ENCODE measurements at regions not wholly inside any gene's neighbourhood (a gene's known extent, or its start where the extent isn't known, plus 50 kb on each side); places are given as distances from the start of the nearest gene placed in this dataset.

DNA sequence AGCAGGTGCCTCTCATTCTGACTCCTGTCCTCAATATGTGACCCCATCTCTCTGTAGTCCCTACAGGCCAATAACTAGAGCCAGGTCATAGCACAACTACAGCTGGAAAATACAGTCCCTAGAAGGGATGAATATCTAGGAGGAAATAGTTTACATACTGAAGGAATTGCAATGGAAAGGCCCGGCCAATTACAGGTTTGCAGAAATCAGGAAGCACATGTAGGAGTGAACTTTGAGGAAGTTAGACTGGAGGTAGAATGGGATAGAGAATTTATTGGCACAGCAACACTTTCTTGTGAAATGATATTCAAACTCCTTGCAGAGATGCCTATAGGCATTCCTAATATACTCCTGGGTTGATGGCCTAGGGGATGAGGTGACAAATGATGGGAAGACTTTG is 257.3 kb downstream of the GRIN2B start (continued):
- TF ChIP-seq, protein P1, sequence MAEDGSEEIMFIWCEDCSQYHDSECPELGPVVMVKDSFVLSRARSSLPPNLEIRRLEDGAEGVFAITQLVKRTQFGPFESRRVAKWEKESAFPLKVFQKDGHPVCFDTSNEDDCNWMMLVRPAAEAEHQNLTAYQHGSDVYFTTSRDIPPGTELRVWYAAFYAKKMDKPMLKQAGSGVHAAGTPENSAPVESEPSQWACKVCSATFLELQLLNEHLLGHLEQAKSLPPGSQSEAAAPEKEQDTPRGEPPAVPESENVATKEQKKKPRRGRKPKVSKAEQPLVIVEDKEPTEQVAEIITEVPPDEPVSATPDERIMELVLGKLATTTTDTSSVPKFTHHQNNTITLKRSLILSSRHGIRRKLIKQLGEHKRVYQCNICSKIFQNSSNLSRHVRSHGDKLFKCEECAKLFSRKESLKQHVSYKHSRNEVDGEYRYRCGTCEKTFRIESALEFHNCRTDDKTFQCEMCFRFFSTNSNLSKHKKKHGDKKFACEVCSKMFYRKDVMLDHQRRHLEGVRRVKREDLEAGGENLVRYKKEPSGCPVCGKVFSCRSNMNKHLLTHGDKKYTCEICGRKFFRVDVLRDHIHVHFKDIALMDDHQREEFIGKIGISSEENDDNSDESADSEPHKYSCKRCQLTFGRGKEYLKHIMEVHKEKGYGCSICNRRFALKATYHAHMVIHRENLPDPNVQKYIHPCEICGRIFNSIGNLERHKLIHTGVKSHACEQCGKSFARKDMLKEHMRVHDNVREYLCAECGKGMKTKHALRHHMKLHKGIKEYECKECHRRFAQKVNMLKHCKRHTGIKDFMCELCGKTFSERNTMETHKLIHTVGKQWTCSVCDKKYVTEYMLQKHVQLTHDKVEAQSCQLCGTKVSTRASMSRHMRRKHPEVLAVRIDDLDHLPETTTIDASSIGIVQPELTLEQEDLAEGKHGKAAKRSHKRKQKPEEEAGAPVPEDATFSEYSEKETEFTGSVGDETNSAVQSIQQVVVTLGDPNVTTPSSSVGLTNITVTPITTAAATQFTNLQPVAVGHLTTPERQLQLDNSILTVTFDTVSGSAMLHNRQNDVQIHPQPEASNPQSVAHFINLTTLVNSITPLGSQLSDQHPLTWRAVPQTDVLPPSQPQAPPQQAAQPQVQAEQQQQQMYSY (CRISPR knock-in tag; IDR thresholded peaks at IDR 0.05): no peak
- TF ChIP-seq CBFB (IDR thresholded peaks at IDR 0.05; ENCODE audit: low read depth) (no peak), HDGF (IDR thresholded peaks at IDR 0.05) (no peak), SREBF1 (IDR thresholded peaks at IDR 0.05; ENCODE audit: low read length) (no peak), PAX8 (IDR thresholded peaks at IDR 0.05) (no peak), JUND (IDR thresholded peaks at IDR 0.05; ENCODE audit: low read depth, low read length) (no peak)
- TF ChIP-seq, protein P2, sequence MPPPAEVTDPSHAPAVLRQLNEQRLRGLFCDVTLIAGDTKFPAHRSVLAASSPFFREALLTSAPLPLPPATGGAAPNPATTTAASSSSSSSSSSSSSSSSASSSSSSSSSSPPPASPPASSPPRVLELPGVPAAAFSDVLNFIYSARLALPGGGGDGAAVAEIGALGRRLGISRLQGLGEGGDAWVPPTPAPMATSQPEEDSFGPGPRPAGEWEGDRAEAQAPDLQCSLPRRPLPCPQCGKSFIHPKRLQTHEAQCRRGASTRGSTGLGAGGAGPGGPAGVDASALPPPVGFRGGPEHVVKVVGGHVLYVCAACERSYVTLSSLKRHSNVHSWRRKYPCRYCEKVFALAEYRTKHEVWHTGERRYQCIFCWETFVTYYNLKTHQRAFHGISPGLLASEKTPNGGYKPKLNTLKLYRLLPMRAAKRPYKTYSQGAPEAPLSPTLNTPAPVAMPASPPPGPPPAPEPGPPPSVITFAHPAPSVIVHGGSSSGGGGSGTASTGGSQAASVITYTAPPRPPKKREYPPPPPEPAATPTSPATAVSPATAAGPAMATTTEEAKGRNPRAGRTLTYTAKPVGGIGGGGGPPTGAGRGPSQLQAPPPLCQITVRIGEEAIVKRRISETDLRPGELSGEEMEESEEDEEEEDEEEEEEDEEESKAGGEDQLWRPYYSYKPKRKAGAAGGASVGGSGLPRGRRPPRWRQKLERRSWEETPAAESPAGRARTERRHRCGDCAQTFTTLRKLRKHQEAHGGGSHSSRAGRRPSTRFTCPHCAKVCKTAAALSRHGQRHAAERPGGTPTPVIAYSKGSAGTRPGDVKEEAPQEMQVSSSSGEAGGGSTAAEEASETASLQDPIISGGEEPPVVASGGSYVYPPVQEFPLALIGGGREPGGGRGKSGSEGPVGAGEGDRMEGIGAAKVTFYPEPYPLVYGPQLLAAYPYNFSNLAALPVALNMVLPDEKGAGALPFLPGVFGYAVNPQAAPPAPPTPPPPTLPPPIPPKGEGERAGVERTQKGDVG (CRISPR knock-in tag; IDR thresholded peaks at IDR 0.05): no peak

All from GM12878 (cell line).